Thymus (tissue), 11 donors: ENCODE measurements at regions not wholly inside any gene's neighbourhood (a gene's known extent, or its start where the extent isn't known, plus 50 kb on each side); places are given as distances from the start of the nearest gene placed in this dataset.
"Not testable (repeated sequence)": the region's sequence is repeated elsewhere in the genome, so short reads cannot be mapped to it uniquely, and the experiment has no call there.

Experiments
- DNase-seq, 9 donors: peaks; one replicate each; pipeline ENCODE4 v3.0.0-alpha.2; 2013; ENCODE audit warnings: low spot score in 9 of 9, low read depth in 6 of 9, missing footprints in 1 of 9
- H3K27ac ChIP-seq, 2 donors: one replicate each; pipeline ENCODE4 v1.5.1; 2013; ENCODE audit warnings: control low read depth in 1 of 2, low read depth in 1 of 2, low read length in 1 of 2, mild to moderate bottlenecking in 1 of 2, moderate library complexity in 1 of 2
- H3K27me3 ChIP-seq, 2 donors: one replicate each; pipeline ENCODE4 v1.5.1; 2013; ENCODE audit warnings: low read length in 1 of 2; ENCODE audit not compliant: control insufficient read depth in 2 of 2, insufficient read depth in 1 of 2
- H3K36me3 ChIP-seq, 2 donors: one replicate each; pipeline ENCODE4 v1.5.1; 2013; ENCODE audit warnings: low read length in 1 of 2, mild to moderate bottlenecking in 1 of 2, moderate library complexity in 1 of 2; ENCODE audit not compliant: control insufficient read depth in 2 of 2, insufficient read depth in 2 of 2
- H3K4me1 ChIP-seq, 2 donors: one replicate each; pipeline ENCODE4 v1.5.1; 2013; ENCODE audit warnings: low read length in 2 of 2; ENCODE audit not compliant: control insufficient read depth in 2 of 2, insufficient read depth in 2 of 2
- H3K4me3 ChIP-seq, 2 donors: one replicate each; pipeline ENCODE4 v1.5.1; 2013; ENCODE audit warnings: low read length in 2 of 2, control low read depth in 1 of 2, mild to moderate bottlenecking in 1 of 2
- H3K9me3 ChIP-seq, 2 donors: one replicate each; pipeline ENCODE4 v1.5.1; 2013; ENCODE audit warnings: low read length in 1 of 2, mild to moderate bottlenecking in 1 of 2; ENCODE audit not compliant: control insufficient read depth in 2 of 2, insufficient read depth in 1 of 2
- WGBS: extraction: QIAGEN DNeasy Blood & Tissue Kit; methylation state at CpG from one replicate; pipeline ENCODE4 v1.1.7; 2013; 5-methylcytosine and 5-hydroxymethylcytosine counted together
- donor health status: healthy.

GRCh38 chr1:121041497-121041896, 142.6 kb downstream of the FAM72B start:
- H3K27ac ChIP-seq, H3K36me3 ChIP-seq, H3K4me3 ChIP-seq, H3K9me3 ChIP-seq, H3K4me1 ChIP-seq, H3K27me3 ChIP-seq, DNase-seq: not testable (repeated sequence)
- WGBS: 86% methylated on average over 3 of the region's 3 CpGs

GRCh38 chr1:121042882-121043281, 141.3 kb downstream of the FAM72B start:
- 74% methylated on average over 2 of the region's 2 CpGs for WGBS
- not testable (repeated sequence) for H3K27ac ChIP-seq, DNase-seq, H3K27me3 ChIP-seq, H3K36me3 ChIP-seq, H3K9me3 ChIP-seq, H3K4me1 ChIP-seq, H3K4me3 ChIP-seq

- H3K9me3 ChIP-seq, H3K36me3 ChIP-seq, H3K4me3 ChIP-seq, H3K27me3 ChIP-seq, H3K27ac ChIP-seq, H3K4me1 ChIP-seq: not testable (repeated sequence)
- 54% methylated on average over 21 of the region's 21 CpGs for WGBS
- DNase-seq: peak in 1 of 9 donors; percentile 22
Observed at GRCh38 chr1:121048293-121048752, 135.8 kb downstream of the FAM72B start.

- H3K9me3 ChIP-seq, H3K27ac ChIP-seq, H3K4me1 ChIP-seq, DNase-seq, H3K36me3 ChIP-seq, H3K27me3 ChIP-seq, H3K4me3 ChIP-seq: not testable (repeated sequence)
- WGBS: 75% methylated on average over 7 of the region's 13 CpGs
Observed at GRCh38 chr1:121048769-121049443, 135.2 kb downstream of the FAM72B start.

- 61% methylated on average over 5 of the region's 5 CpGs for WGBS
- not testable (repeated sequence) for H3K36me3 ChIP-seq, DNase-seq
Observed at GRCh38 chr1:121050097-121050496, 134.0 kb downstream of the FAM72B start.

GRCh38 chr1:121051161-121051790, 132.9 kb downstream of the FAM72B start:
- DNase-seq, H3K36me3 ChIP-seq, H3K4me1 ChIP-seq: not testable (repeated sequence)

More at GRCh38 chr1:121050097-121050496, 134.0 kb downstream of the FAM72B start:
- H3K27me3 ChIP-seq, H3K27ac ChIP-seq, H3K9me3 ChIP-seq, H3K4me1 ChIP-seq, H3K4me3 ChIP-seq: not testable (repeated sequence)

GRCh38 chr1:121052081-121052660, 132.0 kb downstream of the FAM72B start:
- H3K27me3 ChIP-seq, H3K27ac ChIP-seq, H3K4me3 ChIP-seq, H3K9me3 ChIP-seq, H3K4me1 ChIP-seq, DNase-seq, H3K36me3 ChIP-seq: not testable (repeated sequence)
- 9% methylated on average over 26 of the region's 34 CpGs for WGBS

More at GRCh38 chr1:121051161-121051790, 132.9 kb downstream of the FAM72B start:
- H3K4me3 ChIP-seq, H3K9me3 ChIP-seq, H3K27me3 ChIP-seq, H3K27ac ChIP-seq: not testable (repeated sequence)
- WGBS: 59% methylated on average over 26 of the region's 40 CpGs

GRCh38 chr1:121054928-121055327, 129.2 kb downstream of the FAM72B start:
- DNase-seq: not testable (repeated sequence)

GRCh38 chr1:121066925-121067324, 117.2 kb downstream of the FAM72B start:
- not testable (repeated sequence) for H3K4me3 ChIP-seq, H3K36me3 ChIP-seq, H3K27ac ChIP-seq, H3K4me1 ChIP-seq, H3K9me3 ChIP-seq, DNase-seq, H3K27me3 ChIP-seq
- 89% methylated on average over 1 of the region's 1 CpG for WGBS

More at GRCh38 chr1:121054928-121055327, 129.2 kb downstream of the FAM72B start:
- not testable (repeated sequence) for H3K4me3 ChIP-seq, H3K27ac ChIP-seq, H3K27me3 ChIP-seq, H3K36me3 ChIP-seq, H3K9me3 ChIP-seq, H3K4me1 ChIP-seq
- WGBS: no CpG with 5 or more reads among the region's 1 CpG
